Right ventricle myocardium inferior (tissue), 1 donor: ENCODE measurements at regions not wholly inside any gene's neighbourhood (a gene's known extent, or its start where the extent isn't known, plus 50 kb on each side); places are given as distances from the start of the nearest gene placed in this dataset. TPM values are rescaled to one million over a fixed set of nuclear protein-coding genes. Genes with fewer than 3 reads are reported as not detected.

Source experiments
- ATAC-seq: fragments of 200-7000 bp; cut with Tn5 transposase; one replicate; pipeline ENCODE4 v1.9.1; 2020; ENCODE audit warnings: mild to moderate bottlenecking, moderate library complexity
- DNase-seq: peaks from one replicate; pipeline ENCODE4 v3.0.0; 2021; ENCODE audit errors: missing footprints
- intact Hi-C: fragments of 100-400 bp; cut with DNase I; formaldehyde crosslinking; loops from one replicate; pipeline ENCODE4 v1.11.0; 2022
- microRNA-seq: library from miRNA; unstranded; fragments of <30 nt; microRNA quantifications from one replicate; pipeline ENCODE4 v1.2.0, GENCODE V29; 2020
- donor health status: DM: no; HTN: yes; CAD: no; lungs with severe emphysema.

DNA sequence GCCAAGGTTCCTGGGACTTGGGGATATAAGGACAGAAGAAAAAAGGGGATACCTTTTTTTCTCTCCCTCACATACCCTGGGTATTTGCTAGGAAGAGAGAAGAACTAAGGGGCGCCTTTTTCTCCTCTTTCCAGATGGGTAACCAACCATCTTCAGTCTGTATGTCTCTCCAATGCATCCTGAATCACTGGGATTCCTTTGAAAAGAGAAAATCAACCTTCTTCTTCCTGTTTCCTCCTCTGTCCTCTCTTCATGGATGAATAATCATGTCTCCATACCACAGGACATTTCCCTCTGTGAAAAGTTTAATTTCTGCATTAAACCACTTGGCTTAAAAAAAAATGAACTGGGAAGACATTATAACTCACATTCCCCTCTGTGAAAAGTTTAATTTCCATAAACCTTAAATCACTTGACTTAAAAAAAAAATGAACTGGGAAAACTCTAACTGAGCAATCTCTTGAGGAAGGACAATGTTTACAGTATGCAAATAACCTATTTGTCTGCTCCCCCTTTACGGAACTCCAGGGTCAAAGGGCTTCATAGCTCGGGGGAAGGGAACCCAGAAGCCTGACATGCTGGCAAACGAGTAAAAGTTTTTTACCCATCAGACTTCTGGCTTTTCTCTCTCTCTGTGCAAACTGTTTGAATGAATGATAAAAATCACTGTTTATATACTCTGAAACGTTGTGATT is 56.7 kb upstream of the FAM98A start:
- ATAC-seq (no peak), DNase-seq (no peak)
- intact Hi-C loops = no loop called here

DNA sequence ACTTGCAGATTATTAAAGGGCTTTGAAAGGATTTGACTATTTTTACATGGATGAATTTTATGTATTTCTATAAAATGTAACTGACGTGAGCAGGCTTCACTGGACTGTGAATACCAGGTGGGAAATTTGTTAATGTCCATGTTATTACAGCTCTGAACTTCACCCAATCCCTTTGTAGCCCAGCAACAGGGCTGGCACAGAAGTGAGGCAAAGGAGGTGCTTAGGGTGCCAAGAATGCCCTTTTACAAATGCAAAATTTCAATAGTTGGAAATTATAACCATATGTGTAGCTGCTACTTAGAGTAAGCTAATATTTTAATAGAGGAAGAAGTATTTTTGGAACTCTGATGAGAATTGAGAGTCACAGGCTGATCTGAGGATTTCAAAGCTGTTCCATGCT is 53.7 kb upstream of the FAM98A start:
- no peak for DNase-seq
- intact Hi-C loops = no loop called here

GRCh38 chr2:33650171-33650570 is 51.1 kb upstream of the FAM98A start:
- no peak for ATAC-seq

More for the DNA sequence above, 53.7 kb upstream of the FAM98A start:
- no peak for ATAC-seq

More at GRCh38 chr2:33650171-33650570, 51.1 kb upstream of the FAM98A start:
- no peak for DNase-seq
- intact Hi-C loops = no loop called here

Small RNA genes lying in the stretch of these regions (microRNA-seq; reads per million reads assigned to microRNA genes)
- not detected for gene MIR548AD
